Mesendoderm (in vitro differentiated cells): ENCODE measurements at regions not wholly inside any gene's neighbourhood (a gene's known extent, or its start where the extent isn't known, plus 50 kb on each side); places are given as distances from the start of the nearest gene placed in this dataset.

Source experiments
- DNase-seq: peaks from one replicate; pipeline ENCODE4 v3.0.0; 2013
- H2AK5ac ChIP-seq: 2 replicates; pipeline ENCODE4 v1.6.1; 2013; ENCODE audit warnings: low read length, inconsistent platforms
- H2BK120ac ChIP-seq: 2 replicates; pipeline ENCODE4 v1.6.1; 2013; ENCODE audit warnings: low read depth, mild to moderate bottlenecking, low read length, moderate library complexity, mixed read lengths
- H2BK15ac ChIP-seq: replicated peaks from 2 replicates; pipeline ENCODE4 v1.6.1; 2013; ENCODE audit warnings: low read depth, mild to moderate bottlenecking, moderate library complexity
- H2BK5ac ChIP-seq: 2 replicates; pipeline ENCODE4 v1.6.1; 2013; ENCODE audit warnings: low read length, inconsistent platforms
- H3K18ac ChIP-seq: 2 replicates; pipeline ENCODE4 v1.6.1; 2013; ENCODE audit warnings: mild to moderate bottlenecking, low read length, mixed read lengths
- H3K23ac ChIP-seq: one replicate; pipeline ENCODE4 v1.6.1; 2013; ENCODE audit warnings: low read length
- H3K27ac ChIP-seq: 2 replicates; pipeline ENCODE4 v1.5.1; 2013; ENCODE audit warnings: low read depth, mild to moderate bottlenecking, inconsistent platforms, low read length, moderate library complexity
- H3K27me3 ChIP-seq: 2 replicates; pipeline ENCODE4 v1.6.1; 2013; ENCODE audit warnings: low read length, control low read depth, mild to moderate bottlenecking, inconsistent platforms; ENCODE audit not compliant: insufficient read depth, poor library complexity
- H3K36me3 ChIP-seq: 2 replicates; pipeline ENCODE4 v1.6.1; 2013; ENCODE audit warnings: low read length, inconsistent platforms; ENCODE audit not compliant: control insufficient read depth, insufficient read depth
- H3K4ac ChIP-seq: one replicate; pipeline ENCODE4 v1.6.1; 2013; ENCODE audit warnings: low read depth, mild to moderate bottlenecking, low read length, moderate library complexity
- H3K4me1 ChIP-seq: 2 replicates; pipeline ENCODE4 v1.6.1; 2013; ENCODE audit warnings: low read depth, low read length, inconsistent platforms; ENCODE audit not compliant: control insufficient read depth
- H3K4me2 ChIP-seq: 2 replicates; pipeline ENCODE4 v1.6.1; 2013; ENCODE audit warnings: low read length
- H3K4me3 ChIP-seq: 2 replicates; pipeline ENCODE4 v1.5.1; 2013; ENCODE audit warnings: mild to moderate bottlenecking, low read length
- H3K56ac ChIP-seq: one replicate; pipeline ENCODE4 v1.6.1; 2013; ENCODE audit warnings: low read length
- H3K79me1 ChIP-seq: 2 replicates; pipeline ENCODE4 v1.6.1; 2013; ENCODE audit warnings: low read length, inconsistent platforms
- H3K79me2 ChIP-seq: 2 replicates; pipeline ENCODE4 v1.6.1; 2013; ENCODE audit warnings: mild to moderate bottlenecking, low read length; ENCODE audit not compliant: control insufficient read depth, insufficient read depth
- H3K9ac ChIP-seq: 2 replicates; pipeline ENCODE4 v1.6.1; 2013; ENCODE audit warnings: low read length, inconsistent platforms
- H4K5ac ChIP-seq: one replicate; pipeline ENCODE4 v1.6.1; 2013; ENCODE audit warnings: low read length
- H4K8ac ChIP-seq: one replicate; pipeline ENCODE4 v1.6.1; 2013; ENCODE audit warnings: low read depth, mild to moderate bottlenecking, control low read depth, low read length, moderate library complexity
- WGBS: extraction: QIAGEN DNeasy Blood & Tissue Kit; methylation state at CpG from one replicate; pipeline ENCODE4 v1.1.7; 2013; ENCODE audit warnings: low lambda C conversion rate, missing lambda C conversion rate; ENCODE audit not compliant: insufficient coverage; ENCODE audit errors: extremely low coverage; 5-methylcytosine and 5-hydroxymethylcytosine counted together

GRCh38 chr12:74626397-74626796, 88.8 kb downstream of the ATXN7L3B start:
- Histone ChIP-seq H3K9ac (no peak overlapping the region), H2BK5ac (no peak overlapping the region)

GRCh38 chr12:74641262-74641661, 103.6 kb downstream of the ATXN7L3B start:
- no peaks in the 10 kb centered on the region for H3K4me1 ChIP-seq
- H3K4me2 ChIP-seq = no peak overlapping the region
- no peak overlapping the region for H3K23ac ChIP-seq
- no peak overlapping the region for H2BK120ac ChIP-seq
- H4K5ac ChIP-seq = no peak overlapping the region
- no peak overlapping the region for H3K4ac ChIP-seq
- H2BK15ac ChIP-seq = no peak overlapping the region
- H3K18ac ChIP-seq = no peak overlapping the region
- H3K9ac ChIP-seq = no peak overlapping the region
- no CpG with 5 or more reads among the region's 2 CpGs for WGBS
- no peaks in the 10 kb centered on the region for H3K36me3 ChIP-seq
- H3K79me2 ChIP-seq = no peaks in the 10 kb centered on the region
- no peak for DNase-seq
- H3K27ac ChIP-seq = no peak overlapping the region
- no peak overlapping the region for H2BK5ac ChIP-seq
- H3K79me1 ChIP-seq = no peaks in the 10 kb centered on the region
- no peak overlapping the region for H3K56ac ChIP-seq
- H2AK5ac ChIP-seq = no peak overlapping the region
- H4K8ac ChIP-seq = no peak overlapping the region
- no peaks in the 10 kb centered on the region for H3K27me3 ChIP-seq
- H3K4me3 ChIP-seq = no peak overlapping the region

More at GRCh38 chr12:74626397-74626796, 88.8 kb downstream of the ATXN7L3B start:
- Histone ChIP-seq H2AK5ac (no peak overlapping the region), H3K27me3 (no peaks in the 10 kb centered on the region), H2BK15ac (no peak overlapping the region), H3K4me3 (no peak overlapping the region), H3K36me3 (no peaks in the 10 kb centered on the region), H3K4me1 (no peaks in the 10 kb centered on the region), H4K8ac (no peak overlapping the region), H3K18ac (no peak overlapping the region), H3K27ac (no peak overlapping the region), H3K79me1 (no peaks in the 10 kb centered on the region), H3K23ac (no peak overlapping the region), H4K5ac (no peak overlapping the region), H3K79me2 (no peaks in the 10 kb centered on the region), H3K56ac (no peak overlapping the region), H3K4me2 (no peak overlapping the region), H3K4ac (no peak overlapping the region), H2BK120ac (no peak overlapping the region)
- DNase-seq = no peak

GRCh38 chr12:74641694-74642093, 104.1 kb downstream of the ATXN7L3B start:
- Histone ChIP-seq H3K36me3 (no peaks in the 10 kb centered on the region), H3K4ac (no peak overlapping the region), H3K4me2 (no peak overlapping the region), H3K4me1 (no peaks in the 10 kb centered on the region), H3K79me2 (no peaks in the 10 kb centered on the region), H3K4me3 (no peak overlapping the region), H2BK120ac (no peak overlapping the region), H3K79me1 (no peaks in the 10 kb centered on the region), H2BK15ac (no peak overlapping the region), H2AK5ac (no peak overlapping the region), H4K8ac (no peak overlapping the region), H3K9ac (no peak overlapping the region), H3K56ac (no peak overlapping the region), H3K18ac (no peak overlapping the region), H4K5ac (no peak overlapping the region), H2BK5ac (no peak overlapping the region), H3K23ac (no peak overlapping the region), H3K27me3 (no peaks in the 10 kb centered on the region), H3K27ac (no peak overlapping the region)
- DNase-seq = no peak
- no CpG with 5 or more reads among the region's 2 CpGs for WGBS

GRCh38 chr12:74644681-74645080, 107.0 kb downstream of the ATXN7L3B start:
- no peak overlapping the region for H2BK5ac ChIP-seq
- H3K27ac ChIP-seq = no peak overlapping the region
- no peak overlapping the region for H4K5ac ChIP-seq
- H3K18ac ChIP-seq = no peak overlapping the region
- no peaks in the 10 kb centered on the region for H3K4me1 ChIP-seq
- H4K8ac ChIP-seq = no peak overlapping the region
- H2AK5ac ChIP-seq = no peak overlapping the region
- H3K79me1 ChIP-seq = no peaks in the 10 kb centered on the region
- H3K4me2 ChIP-seq = no peak overlapping the region
- H2BK15ac ChIP-seq = no peak overlapping the region
- H3K27me3 ChIP-seq = no peaks in the 10 kb centered on the region
- H3K23ac ChIP-seq = no peak overlapping the region
- H3K9ac ChIP-seq = no peak overlapping the region
- no peaks in the 10 kb centered on the region for H3K79me2 ChIP-seq
- no peak overlapping the region for H2BK120ac ChIP-seq
- no peak for DNase-seq
- no peak overlapping the region for H3K4ac ChIP-seq
- no CpG with 5 or more reads among the region's 1 CpG for WGBS
- no peak overlapping the region for H3K4me3 ChIP-seq
- no peaks in the 10 kb centered on the region for H3K36me3 ChIP-seq
- H3K56ac ChIP-seq = no peak overlapping the region

GRCh38 chr12:74646831-74647230, 109.2 kb downstream of the ATXN7L3B start:
- WGBS = no CpG with 5 or more reads among the region's 1 CpG
- no peak overlapping the region for H3K4me3 ChIP-seq
- no peaks in the 10 kb centered on the region for H3K79me2 ChIP-seq
- H3K4ac ChIP-seq = no peak overlapping the region
- H3K18ac ChIP-seq = no peak overlapping the region
- DNase-seq = peak; percentile 10
- no peaks in the 10 kb centered on the region for H3K4me1 ChIP-seq
- H3K9ac ChIP-seq = no peak overlapping the region
- no peak overlapping the region for H4K5ac ChIP-seq
- no peak overlapping the region for H2BK15ac ChIP-seq
- no peak overlapping the region for H2BK5ac ChIP-seq
- no peak overlapping the region for H2AK5ac ChIP-seq
- no peak overlapping the region for H3K23ac ChIP-seq
- H4K8ac ChIP-seq = no peak overlapping the region
- H2BK120ac ChIP-seq = no peak overlapping the region
- no peaks in the 10 kb centered on the region for H3K36me3 ChIP-seq
- no peak overlapping the region for H3K56ac ChIP-seq
- H3K27ac ChIP-seq = no peak overlapping the region
- no peak overlapping the region for H3K4me2 ChIP-seq
- H3K79me1 ChIP-seq = no peaks in the 10 kb centered on the region
- H3K27me3 ChIP-seq = no peaks in the 10 kb centered on the region

GRCh38 chr12:74647256-74647655, 109.6 kb downstream of the ATXN7L3B start:
- H3K4me2 ChIP-seq = no peak overlapping the region
- no peaks in the 10 kb centered on the region for H3K79me2 ChIP-seq
- no peak overlapping the region for H3K4me3 ChIP-seq
- H3K9ac ChIP-seq = no peak overlapping the region
- H3K27ac ChIP-seq = no peak overlapping the region
- H3K18ac ChIP-seq = no peak overlapping the region
- no peaks in the 10 kb centered on the region for H3K79me1 ChIP-seq
- no peak overlapping the region for H3K56ac ChIP-seq
- H3K23ac ChIP-seq = no peak overlapping the region
- no peak overlapping the region for H4K5ac ChIP-seq
- H3K36me3 ChIP-seq = no peaks in the 10 kb centered on the region
- H3K4me1 ChIP-seq = no peaks in the 10 kb centered on the region
- no peak overlapping the region for H3K4ac ChIP-seq
- no peaks in the 10 kb centered on the region for H3K27me3 ChIP-seq
- H2BK15ac ChIP-seq = no peak overlapping the region
- H2BK120ac ChIP-seq = no peak overlapping the region
- no peak overlapping the region for H2AK5ac ChIP-seq
- no peak overlapping the region for H4K8ac ChIP-seq
- DNase-seq = no peak
- no peak overlapping the region for H2BK5ac ChIP-seq
- WGBS = no CpG with 5 or more reads among the region's 2 CpGs
